DND-41 (cell line): ENCODE measurements at regions not wholly inside any gene's neighbourhood (a gene's known extent, or its start where the extent isn't known, plus 50 kb on each side); places are given as distances from the start of the nearest gene placed in this dataset.

Experiments used
- ATAC-seq: fragments of 200-7000 bp; cut with Tn5 transposase; 3 replicates; pipeline ENCODE4 v1.9.1; 2021; ENCODE audit warnings: low read depth; ENCODE audit not compliant: insufficient read depth
- DNase-seq: peaks from one replicate; pipeline ENCODE4 v3.0.0-alpha.2; 2020
- H2AFZ ChIP-seq: 2 replicates; pipeline ENCODE4 v1.6.0; 2012; ENCODE audit warnings: low read depth, low read length
- H3K27ac ChIP-seq: 2 replicates; pipeline ENCODE4 v1.5.1; 2012; ENCODE audit warnings: low read length, inconsistent platforms
- H3K27me3 ChIP-seq: fragments of 200-600 bp; sonication (generic); 2 replicates; pipeline ENCODE4 v1.6.0; 2012; ENCODE audit warnings: low read length, mild to moderate bottlenecking, inconsistent platforms; ENCODE audit not compliant: insufficient read depth, poor library complexity
- H3K36me3 ChIP-seq: 2 replicates; pipeline ENCODE4 v1.5.1; 2012; ENCODE audit warnings: low read length, inconsistent platforms; ENCODE audit not compliant: insufficient read depth
- H3K4me1 ChIP-seq: 2 replicates; pipeline ENCODE4 v1.5.1; 2012; ENCODE audit warnings: mild to moderate bottlenecking, low read length; ENCODE audit not compliant: insufficient read depth
- H3K4me2 ChIP-seq: 2 replicates; pipeline ENCODE4 v1.6.0; 2012; ENCODE audit warnings: mild to moderate bottlenecking, moderate library complexity, low read length, inconsistent platforms; ENCODE audit not compliant: insufficient read depth
- H3K4me3 ChIP-seq, 2 experiments: fragments of 200-600 bp in 1 of 2; shearing (Covaris generic) in 1 of 2; 2 replicates each; pipeline ENCODE4 v1.5.1; 2012 to 2016; ENCODE audit warnings: inconsistent platforms in 2 of 2, low read length in 2 of 2, mild to moderate bottlenecking in 2 of 2, low read depth in 1 of 2, moderate library complexity in 1 of 2
- H3K79me2 ChIP-seq: 2 replicates; pipeline ENCODE4 v1.6.0; 2012; ENCODE audit warnings: low read length, inconsistent platforms; ENCODE audit not compliant: insufficient read depth
- H3K9ac ChIP-seq: 2 replicates; pipeline ENCODE4 v1.6.0; 2012; ENCODE audit warnings: low read depth, mild to moderate bottlenecking, inconsistent platforms, low read length, moderate library complexity
- H3K9me3 ChIP-seq: 2 replicates; pipeline ENCODE4 v1.5.1; 2012; ENCODE audit warnings: low read length, moderate library complexity, mild to moderate bottlenecking, inconsistent platforms; ENCODE audit not compliant: insufficient read depth, severe bottlenecking
- H4K20me1 ChIP-seq: 2 replicates; pipeline ENCODE4 v1.6.0; 2012; ENCODE audit warnings: low read length; ENCODE audit not compliant: insufficient read depth
- EZH2 ChIP-seq: IDR thresholded peaks from 3 replicates; pipeline ENCODE4 v1.6.1; 2012; ENCODE audit warnings: borderline replicate concordance, low read depth, mild to moderate bottlenecking, moderate library complexity, low read length, inconsistent platforms; ENCODE audit not compliant: severe bottlenecking
- TF ChIP-seq, protein P1 (sequence below): IDR thresholded peaks from 2 replicates; pipeline ENCODE4 v1.5.1; 2012; ENCODE audit warnings: borderline replicate concordance, low read length, moderate library complexity, mild to moderate bottlenecking; ENCODE audit not compliant: poor library complexity, severe bottlenecking; ENCODE audit errors: extremely low read depth

- Histone ChIP-seq H3K27me3 (no peaks in the 10 kb centered on the region), H3K79me2 (no peaks in the 10 kb centered on the region), H3K27ac (no peak overlapping the region), H3K4me2 (no peak overlapping the region), H3K9me3 (no peaks in the 10 kb centered on the region), H4K20me1 (no peaks in the 10 kb centered on the region), H3K36me3 (no peaks in the 10 kb centered on the region), H3K9ac (no peak overlapping the region), H2AFZ (no peak overlapping the region), H3K4me1 (no peaks in the 10 kb centered on the region), H3K4me3 (no peak overlapping the region)
- no peak for DNase-seq
- TF ChIP-seq EZH2, result no peak
- TF ChIP-seq, protein P1, sequence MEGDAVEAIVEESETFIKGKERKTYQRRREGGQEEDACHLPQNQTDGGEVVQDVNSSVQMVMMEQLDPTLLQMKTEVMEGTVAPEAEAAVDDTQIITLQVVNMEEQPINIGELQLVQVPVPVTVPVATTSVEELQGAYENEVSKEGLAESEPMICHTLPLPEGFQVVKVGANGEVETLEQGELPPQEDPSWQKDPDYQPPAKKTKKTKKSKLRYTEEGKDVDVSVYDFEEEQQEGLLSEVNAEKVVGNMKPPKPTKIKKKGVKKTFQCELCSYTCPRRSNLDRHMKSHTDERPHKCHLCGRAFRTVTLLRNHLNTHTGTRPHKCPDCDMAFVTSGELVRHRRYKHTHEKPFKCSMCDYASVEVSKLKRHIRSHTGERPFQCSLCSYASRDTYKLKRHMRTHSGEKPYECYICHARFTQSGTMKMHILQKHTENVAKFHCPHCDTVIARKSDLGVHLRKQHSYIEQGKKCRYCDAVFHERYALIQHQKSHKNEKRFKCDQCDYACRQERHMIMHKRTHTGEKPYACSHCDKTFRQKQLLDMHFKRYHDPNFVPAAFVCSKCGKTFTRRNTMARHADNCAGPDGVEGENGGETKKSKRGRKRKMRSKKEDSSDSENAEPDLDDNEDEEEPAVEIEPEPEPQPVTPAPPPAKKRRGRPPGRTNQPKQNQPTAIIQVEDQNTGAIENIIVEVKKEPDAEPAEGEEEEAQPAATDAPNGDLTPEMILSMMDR, result no peak
- ATAC-seq, result no peak
These were observed 1169.6 kb upstream of the AMELY start for GRCh38 chrY:8081151-8081550.

DNA sequence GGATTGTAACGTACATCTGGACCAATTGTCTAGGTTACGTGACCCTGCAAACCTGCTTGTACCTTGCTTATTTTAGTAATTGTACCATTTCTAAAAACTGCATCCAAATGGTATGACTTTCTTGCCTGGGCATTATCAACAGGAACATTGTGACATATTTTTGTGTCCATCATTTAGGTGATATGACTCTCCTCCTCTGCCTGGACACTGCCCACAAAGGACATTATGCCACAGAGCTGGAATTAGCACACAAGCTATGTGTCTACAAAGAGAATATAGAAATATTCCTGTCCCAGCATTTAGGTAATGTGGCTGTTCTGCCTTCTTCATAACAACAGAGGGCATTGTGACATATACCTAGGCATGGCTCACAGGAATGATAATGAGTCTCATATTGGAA, 1153.7 kb upstream of the AMELY start:
- H2AFZ ChIP-seq, result no peak overlapping the region
- ATAC-seq (no peak), DNase-seq (no peak)
- no peaks in the 10 kb centered on the region for H3K4me1 ChIP-seq
- H3K4me2 ChIP-seq, result no peak overlapping the region
- TF ChIP-seq, protein P1, result no peak
- TF ChIP-seq EZH2, result no peak
- no peaks in the 10 kb centered on the region for H3K9me3 ChIP-seq
- no peaks in the 10 kb centered on the region for H3K27me3 ChIP-seq
- H3K4me3 ChIP-seq, result no peak overlapping the region
- H3K9ac ChIP-seq, result no peak overlapping the region
- H3K79me2 ChIP-seq, result no peaks in the 10 kb centered on the region
- H3K36me3 ChIP-seq, result no peaks in the 10 kb centered on the region
- no peaks in the 10 kb centered on the region for H4K20me1 ChIP-seq
- no peak overlapping the region for H3K27ac ChIP-seq

- H3K36me3 ChIP-seq, result no peaks in the 10 kb centered on the region
- H3K79me2 ChIP-seq, result no peaks in the 10 kb centered on the region
- no peak overlapping the region for H2AFZ ChIP-seq
- no peak overlapping the region for H3K4me3 ChIP-seq
- no peak overlapping the region for H3K27ac ChIP-seq
- TF ChIP-seq EZH2, result no peak
- TF ChIP-seq, protein P1, result no peak
- no peaks in the 10 kb centered on the region for H3K9me3 ChIP-seq
- no peak overlapping the region for H3K9ac ChIP-seq
- no peaks in the 10 kb centered on the region for H3K27me3 ChIP-seq
- H3K4me2 ChIP-seq, result no peak overlapping the region
- DNase-seq (no peak), ATAC-seq (no peak)
- H3K4me1 ChIP-seq, result no peaks in the 10 kb centered on the region
- no peaks in the 10 kb centered on the region for H4K20me1 ChIP-seq
These were observed 1152.9 kb upstream of the AMELY start for GRCh38 chrY:8064500-8064899.

GRCh38 chrY:8063973-8064372, 1152.4 kb upstream of the AMELY start:
- no peak for ATAC-seq
- Histone ChIP-seq H3K27me3 (no peaks in the 10 kb centered on the region), H3K4me3 (no peak overlapping the region), H3K79me2 (no peaks in the 10 kb centered on the region), H3K4me1 (no peaks in the 10 kb centered on the region), H3K27ac (no peak overlapping the region), H4K20me1 (no peaks in the 10 kb centered on the region), H2AFZ (no peak overlapping the region), H3K9ac (no peak overlapping the region), H3K4me2 (no peak overlapping the region), H3K9me3 (no peaks in the 10 kb centered on the region), H3K36me3 (no peaks in the 10 kb centered on the region)
- no peak for TF ChIP-seq EZH2
- DNase-seq, result no peak
